Adrenal gland (tissue), 5 donors: ENCODE measurements at regions not wholly inside any gene's neighbourhood (a gene's known extent, or its start where the extent isn't known, plus 50 kb on each side); places are given as distances from the start of the nearest gene placed in this dataset.

ENCODE experiments used
- CTCF ChIP-seq, 6 experiments: fragments of 450-650 bp in 4 of 6; fragments of 200-600 bp in 2 of 6; sonication (generic) in 1 of 6; IDR thresholded peaks; 1 replicate in 5 of 6; 2 replicates in 1 of 6; pipeline versions ENCODE4 v1.5.1 to v1.8.0; 2016 to 2021; ENCODE audit warnings: antibody characterized with exemption in 6 of 6, mild to moderate bottlenecking in 2 of 6, moderate library complexity in 1 of 6
- POLR2A ChIP-seq, 2 donors: fragments of 450-650 bp; IDR thresholded peaks; one replicate each; pipeline ENCODE4 v1.6.1; 2017; ENCODE audit warnings: antibody characterized with exemption in 2 of 2, mild to moderate bottlenecking in 2 of 2, moderate library complexity in 1 of 2
- donor health status: DM: no; HTN: no; CAD: no.

GRCh38 chr5:36369219-36369690 lies 67.6 kb upstream of the RANBP3L start:
- no peak for TF ChIP-seq CTCF (IDR thresholded peaks at IDR 0.05)
- no peak for TF ChIP-seq POLR2A (IDR thresholded peaks at IDR 0.05)
